ENCODE measurements at regions not wholly inside any gene's neighbourhood (a gene's known extent, or its start where the extent isn't known, plus 50 kb on each side); places are given as distances from the start of the nearest gene placed in this dataset.
"Not testable (repeated sequence)": the region's sequence is repeated elsewhere in the genome, so short reads cannot be mapped to it uniquely, and the experiment has no call there.

GRCh38 chr22:22122348-22123117 lies 122.1 kb upstream of the VPREB1 start:
- no peak for DNase-seq (ENCODE audit: low spot score)
- FAIRE-seq, result no peak

DNA sequence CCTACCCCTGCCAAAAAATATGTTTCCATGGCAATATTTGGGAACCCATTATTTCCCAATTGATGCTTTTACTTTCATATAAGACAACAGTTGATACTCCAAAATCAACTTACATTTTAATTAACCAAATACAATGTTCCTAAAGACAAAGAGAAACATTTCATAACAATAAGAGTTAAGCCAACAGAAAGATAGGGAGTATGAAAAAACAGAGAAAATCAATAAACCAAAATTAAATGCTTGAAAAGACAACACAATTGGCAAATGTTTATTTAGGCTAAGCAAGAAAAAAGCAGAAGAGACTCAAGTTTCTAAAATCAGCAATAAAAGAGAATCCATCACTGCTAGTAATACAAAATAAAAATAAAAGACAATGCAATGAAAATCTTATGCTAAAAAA lies 123.1 kb upstream of the VPREB1 start:
- FAIRE-seq, result no peak

DNA sequence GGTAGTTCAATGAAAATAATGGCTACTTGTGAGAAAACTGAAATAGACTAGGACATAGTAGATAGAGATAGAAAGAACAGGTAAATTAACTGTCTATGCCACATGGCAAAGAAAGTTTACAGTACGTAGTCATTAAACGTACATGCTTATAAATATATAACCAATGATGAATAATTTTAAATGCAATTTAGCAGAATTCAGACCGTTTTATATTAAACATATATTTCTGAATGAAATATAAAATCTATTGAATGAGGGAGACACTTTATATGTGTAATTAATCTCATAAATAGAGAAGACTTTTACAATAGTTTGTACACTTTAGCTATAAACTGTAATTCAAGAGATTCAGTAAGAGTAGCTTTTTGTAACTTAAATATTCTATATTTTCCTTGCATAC lies 124.4 kb upstream of the VPREB1 start:
- FAIRE-seq (no peak), DNase-seq (ENCODE audit: low spot score) (no peak)

More for the DNA sequence above, 123.1 kb upstream of the VPREB1 start:
- DNase-seq (ENCODE audit: low spot score), result no peak

DNA sequence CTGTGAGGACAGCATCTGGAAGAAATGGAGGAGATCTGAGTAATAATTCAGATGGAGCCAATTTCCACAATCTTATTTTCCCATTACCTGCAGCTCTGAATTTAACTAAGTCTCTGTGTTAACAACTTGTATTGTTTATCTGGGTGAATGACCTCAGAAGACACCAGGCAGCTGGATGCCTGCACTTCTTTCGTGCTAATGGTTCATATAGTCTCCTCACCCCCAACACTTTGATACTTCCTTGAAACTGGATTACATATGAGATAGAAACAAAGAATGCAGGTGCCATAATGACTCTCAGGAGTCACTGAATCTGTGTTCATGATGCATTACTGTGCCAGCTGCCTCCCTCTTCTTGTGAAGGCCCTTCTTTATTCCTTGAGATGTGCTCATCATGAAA lies 125.6 kb upstream of the VPREB1 start:
- FAIRE-seq (no peak), DNase-seq (ENCODE audit: low spot score) (no peak)

DNA sequence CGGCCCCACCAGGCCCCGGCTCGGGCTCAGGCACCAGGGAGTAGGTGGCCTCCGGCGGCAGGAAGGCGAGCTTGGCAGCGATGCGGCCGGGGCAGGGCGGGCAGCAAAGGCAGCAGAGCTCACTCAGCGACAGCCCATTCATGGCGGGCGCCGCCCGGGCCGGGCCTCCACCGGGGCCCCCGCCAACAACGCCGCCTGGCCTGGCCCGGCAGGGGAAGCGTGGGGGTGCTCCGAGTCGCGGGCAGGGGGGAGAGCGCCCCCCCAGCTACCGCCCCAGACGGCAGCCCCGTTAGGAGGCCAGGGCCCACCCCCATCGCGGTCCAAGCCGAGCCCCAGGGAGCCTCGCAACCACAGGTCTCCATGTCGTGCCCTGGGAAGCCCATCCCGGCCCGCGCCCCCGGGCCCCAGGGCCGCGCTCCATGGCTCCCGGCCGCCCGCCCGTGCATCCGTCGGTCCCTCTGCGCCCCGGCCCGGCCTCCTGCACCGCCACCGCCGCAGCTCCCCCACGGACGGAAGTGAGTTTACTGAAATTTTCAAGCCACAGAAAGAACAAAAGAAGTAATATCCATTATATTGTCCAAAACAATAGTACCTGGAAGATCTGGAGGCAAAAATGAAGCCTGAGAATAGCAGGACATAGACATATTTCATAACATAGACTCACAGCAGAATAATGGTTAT lies 126.6 kb upstream of the VPREB1 start:
- FAIRE-seq; DNase-seq (ENCODE audit: low spot score): not testable (repeated sequence)

DNA sequence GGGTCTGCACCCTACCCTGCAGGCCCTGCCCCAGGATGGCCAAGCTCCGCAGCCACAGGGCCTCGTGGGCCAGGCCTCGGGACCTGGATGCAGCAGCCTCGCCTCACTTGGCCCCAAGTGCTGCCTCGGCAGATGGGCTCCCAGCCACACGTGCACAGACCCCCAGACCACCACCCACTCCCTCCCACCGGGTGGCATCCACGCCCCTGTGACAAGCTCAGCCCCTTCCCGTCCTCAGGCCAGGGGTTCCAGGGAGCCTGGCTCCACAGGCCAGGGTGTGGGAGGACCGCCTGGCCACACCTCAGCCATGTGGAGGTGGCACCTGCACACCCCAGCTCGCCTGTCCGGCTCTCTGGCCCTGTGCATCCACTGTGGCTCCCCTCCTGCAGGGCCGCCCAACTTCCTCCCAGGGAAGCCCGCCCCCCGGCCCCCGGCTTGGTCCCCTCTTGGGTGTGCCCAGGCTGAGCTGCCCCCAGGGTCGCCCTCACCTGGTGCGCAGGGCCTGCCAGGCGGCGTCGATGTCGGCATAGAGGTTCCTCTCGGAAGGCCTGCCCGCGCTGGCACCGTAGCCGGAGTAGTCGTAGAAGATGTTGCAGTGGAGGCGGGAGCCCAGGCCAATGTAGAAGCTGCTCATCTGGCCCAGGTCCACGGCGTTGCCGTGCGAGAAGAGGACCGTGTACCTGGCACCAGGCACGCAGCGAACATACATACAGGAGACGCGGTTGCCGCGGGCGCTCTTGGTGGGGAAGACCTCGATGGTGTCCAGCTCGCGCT lies 127.4 kb upstream of the VPREB1 start:
- DNase-seq (ENCODE audit: low spot score); FAIRE-seq: not testable (repeated sequence)

- DNase-seq (ENCODE audit: low spot score) (no peak), FAIRE-seq (peak; percentile 18)
Observed at GRCh38 chr22:22113701-22114100, 130.9 kb upstream of the VPREB1 start.

- FAIRE-seq (no peak), DNase-seq (ENCODE audit: low spot score) (no peak)
Observed at GRCh38 chr22:22112533-22113294, 130.1 kb upstream of the TOP3B start.

- DNase-seq (ENCODE audit: low spot score), result no peak
- FAIRE-seq, result no peak
Observed at GRCh38 chr22:22111983-22112382, 129.4 kb upstream of the TOP3B start.

DNA sequence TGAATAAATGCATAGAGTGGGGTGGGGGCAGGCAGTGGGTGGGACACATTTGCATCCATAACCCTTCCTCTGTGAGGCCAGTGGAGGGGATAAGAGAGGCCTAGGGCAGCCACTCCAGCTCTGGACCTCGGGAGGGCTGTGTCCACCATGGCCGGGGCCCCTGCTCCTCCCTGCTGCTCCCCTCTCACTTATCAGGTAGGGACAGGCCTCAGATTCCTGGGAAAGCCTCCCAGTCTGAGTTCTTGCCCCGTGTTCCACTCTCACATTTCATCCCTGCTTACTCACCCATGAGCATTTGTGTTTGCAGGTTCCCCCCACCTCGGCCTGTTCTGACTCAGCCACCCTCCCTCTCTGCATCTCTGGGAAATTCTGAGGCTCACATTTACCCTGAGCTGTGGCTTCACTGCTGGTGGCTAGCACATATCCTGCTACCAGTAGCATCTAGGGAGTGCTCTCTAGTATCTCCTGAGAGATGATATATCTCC lies 128.7 kb upstream of the TOP3B start:
- FAIRE-seq, result peak; percentile 85

DNA sequence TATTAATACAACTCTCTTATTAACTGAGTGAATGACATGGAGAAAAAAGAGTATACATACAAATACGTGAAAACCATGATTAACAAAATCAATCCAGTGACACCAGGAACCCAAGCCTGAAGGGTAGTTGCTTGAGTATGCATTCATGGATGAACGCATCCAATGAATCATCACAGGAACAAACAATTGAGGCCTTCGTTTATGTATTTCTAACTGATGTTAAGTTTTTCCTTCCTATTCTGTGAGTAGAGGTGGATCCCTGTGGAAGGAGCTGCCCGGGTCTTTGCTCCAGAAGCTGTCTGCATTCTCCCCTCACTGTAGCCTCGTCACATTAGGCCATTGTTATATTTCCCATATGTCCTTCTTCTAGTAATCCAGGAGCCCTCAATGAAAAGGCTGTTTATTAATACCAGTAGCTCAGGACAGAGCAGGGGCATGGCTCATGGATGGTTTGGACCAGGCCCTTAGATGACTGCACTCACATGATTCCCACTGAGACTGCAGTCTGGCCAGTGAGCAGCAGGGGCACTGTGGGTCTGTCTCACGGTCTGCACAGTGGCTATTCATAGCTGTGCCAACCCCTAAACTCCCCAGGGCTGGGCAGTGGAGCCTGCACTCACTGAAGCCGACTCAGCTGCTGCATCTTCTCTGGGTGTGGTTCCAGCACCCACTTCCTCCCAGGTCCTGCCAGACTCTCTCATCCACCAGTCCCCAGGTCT lies 128.1 kb upstream of the TOP3B start:
- FAIRE-seq, result peak; percentile 71
- peak; percentile 68 for DNase-seq (ENCODE audit: low spot score)

More for the DNA sequence above, 128.7 kb upstream of the TOP3B start:
- peak; percentile 77 for DNase-seq (ENCODE audit: low spot score)

DNA sequence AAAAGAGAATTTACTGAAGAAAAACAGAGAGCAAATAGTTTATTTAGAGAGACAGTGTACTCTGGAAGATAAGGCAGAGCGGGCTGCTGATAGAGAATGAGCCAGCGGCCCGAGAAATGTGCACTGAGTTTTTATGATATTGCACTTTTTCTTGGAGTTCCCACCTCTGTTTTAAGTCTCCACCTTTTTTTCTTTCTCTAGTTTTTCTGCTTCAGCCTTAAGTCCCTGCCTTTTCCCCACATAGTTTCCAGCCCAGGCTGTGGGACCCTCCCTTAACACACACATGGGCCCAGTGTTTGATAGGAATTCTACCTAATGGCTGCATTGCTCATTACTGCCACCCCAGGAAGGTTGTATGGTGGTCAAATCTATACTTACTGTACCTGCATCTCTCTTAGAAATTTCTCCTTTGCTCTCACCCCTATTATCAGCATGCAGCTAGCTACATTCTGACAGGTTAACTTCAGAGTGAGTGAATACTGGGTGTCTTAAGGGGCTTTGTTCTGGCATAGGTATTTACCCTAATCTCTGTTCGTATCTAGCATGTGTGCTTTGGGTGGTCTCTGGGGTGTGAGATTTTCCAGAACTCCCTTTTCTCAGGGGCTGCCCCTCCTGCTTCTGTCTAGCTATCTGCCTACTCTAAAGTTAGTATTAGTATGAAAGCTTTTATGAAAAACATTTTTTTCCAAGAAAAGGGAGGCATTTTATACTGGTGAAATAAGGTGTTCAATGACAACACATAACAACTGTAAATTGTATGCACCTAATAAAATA lies 127.3 kb upstream of the TOP3B start:
- FAIRE-seq (no peak), DNase-seq (ENCODE audit: low spot score) (no peak)

GRCh38 chr22:22106855-22107254 lies 124.3 kb upstream of the TOP3B start:
- no peak for FAIRE-seq
- DNase-seq (ENCODE audit: low spot score), result no peak

DNA sequence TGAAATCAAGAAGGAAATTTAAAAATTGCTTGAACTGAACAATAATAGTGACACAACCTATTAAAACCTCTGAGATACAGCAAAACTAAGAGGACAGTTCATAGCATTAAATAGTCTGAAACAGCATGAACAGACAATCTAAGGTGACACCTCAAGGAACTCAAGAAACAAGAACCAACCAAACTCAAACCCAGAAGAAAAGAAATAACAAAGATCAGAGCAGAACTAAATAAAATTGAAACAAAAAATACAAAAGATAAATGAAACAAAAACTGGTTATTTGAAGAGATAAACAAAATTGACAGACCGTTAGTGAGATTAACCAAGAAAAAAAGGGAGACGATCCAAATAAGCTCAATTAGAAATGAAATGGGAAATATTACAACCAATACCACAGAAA lies 122.8 kb upstream of the TOP3B start:
- no peak for FAIRE-seq

DNA sequence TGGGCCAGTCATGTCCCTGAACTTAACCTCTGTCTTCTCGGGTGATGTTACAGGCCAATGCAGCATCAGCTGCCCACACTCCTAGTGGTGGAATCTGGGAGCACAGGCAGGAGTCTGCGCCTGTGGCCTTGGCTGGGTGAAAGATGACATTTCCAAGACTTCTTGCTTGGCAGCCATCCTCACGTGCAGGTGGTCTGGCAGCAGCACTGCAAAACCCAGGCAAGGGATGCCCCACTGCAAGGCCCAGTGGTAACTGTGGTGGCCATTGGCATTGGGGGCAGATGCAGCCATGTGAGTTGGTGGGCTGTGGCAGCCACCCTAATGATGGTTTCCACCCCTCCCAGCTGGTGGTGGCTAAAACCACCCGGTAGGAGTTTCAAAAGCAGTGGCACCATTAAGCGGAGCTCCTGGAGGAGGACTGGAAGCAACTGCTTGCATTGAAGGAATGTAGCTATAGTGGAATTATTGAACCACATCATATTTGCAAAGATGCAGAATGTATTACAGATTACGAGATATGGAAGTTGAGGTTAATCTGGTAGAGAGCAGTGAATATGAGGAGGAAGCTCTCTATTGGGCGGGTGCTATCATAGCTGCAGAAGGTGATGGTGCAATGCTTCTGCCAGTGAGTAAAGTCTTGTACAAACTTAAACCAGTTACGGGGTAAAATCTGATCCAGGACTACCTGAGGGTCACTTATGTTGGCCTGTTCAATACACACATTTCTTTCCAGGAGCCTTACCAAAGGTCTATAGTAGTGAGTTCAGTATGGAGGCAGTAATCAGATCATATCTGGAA lies 120.7 kb upstream of the TOP3B start:
- FAIRE-seq, result no peak
- no peak for DNase-seq (ENCODE audit: low spot score)

More for the DNA sequence above, 122.8 kb upstream of the TOP3B start:
- no peak for DNase-seq (ENCODE audit: low spot score)

DNA sequence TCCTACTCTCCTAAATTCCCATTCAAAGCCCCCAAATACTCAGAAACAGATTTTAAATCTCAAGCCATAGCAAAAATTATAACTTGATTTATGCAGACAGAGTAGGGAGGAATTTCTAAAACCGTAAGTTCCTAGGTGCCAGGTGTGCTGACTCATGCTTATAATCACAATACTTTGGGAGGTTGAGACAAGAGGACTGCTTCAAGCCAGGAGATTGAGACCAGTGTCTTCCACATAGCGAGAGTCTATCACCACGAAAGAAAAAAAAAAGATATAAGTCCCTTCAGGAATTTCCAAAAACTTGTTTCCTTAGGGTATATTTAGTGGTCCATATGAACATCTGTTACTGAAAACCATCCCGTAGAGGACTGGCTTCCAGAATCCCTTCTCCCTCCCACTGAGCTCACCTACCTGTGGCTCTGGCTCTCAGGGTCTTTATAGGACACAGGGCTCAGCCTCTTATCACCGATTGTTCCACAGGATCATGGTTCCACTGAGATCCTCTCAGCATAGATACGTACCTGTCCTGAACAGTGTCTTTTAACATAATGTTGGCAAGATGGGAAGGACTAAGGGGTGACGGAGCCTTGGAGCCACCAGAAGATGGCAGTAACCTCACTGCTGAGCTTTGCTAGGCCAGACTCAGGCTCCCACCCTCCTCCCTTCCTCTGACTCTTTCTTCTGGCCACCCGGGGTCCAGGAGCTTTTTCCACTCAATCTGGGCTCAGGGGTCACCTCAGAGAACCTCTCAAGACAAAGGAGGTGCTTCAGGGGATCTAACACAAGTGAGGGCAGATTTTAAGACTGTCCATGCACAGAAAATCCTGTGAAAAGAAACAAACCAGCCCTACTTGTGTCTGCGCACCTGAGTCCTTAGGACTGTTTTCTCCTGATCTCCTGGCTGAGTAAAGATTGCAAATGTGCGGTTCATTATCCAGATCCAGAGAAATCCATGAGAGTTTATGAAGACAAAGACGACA lies 117.5 kb upstream of the TOP3B start:
- FAIRE-seq (no peak), DNase-seq (ENCODE audit: low spot score) (no peak)

DNA sequence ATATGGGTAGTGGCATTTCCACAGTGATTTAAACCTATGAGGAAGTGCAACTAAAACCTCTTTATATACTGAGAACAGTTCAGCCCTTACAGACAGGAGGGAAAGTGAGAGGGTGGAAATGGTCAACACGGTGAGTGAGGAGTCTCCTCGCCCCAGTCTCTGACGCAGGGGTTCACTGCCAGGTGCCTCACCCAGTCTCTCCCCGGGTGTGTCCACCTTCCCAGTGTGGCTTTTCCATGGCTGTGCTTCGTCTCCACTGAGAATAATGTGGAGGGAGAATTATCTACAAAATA lies 116.6 kb upstream of the TOP3B start:
- DNase-seq (ENCODE audit: low spot score) (no peak), FAIRE-seq (no peak)

All from RCC 7860 (cell line).